ENCODE measurements at regions not wholly inside any gene's neighbourhood (a gene's known extent, or its start where the extent isn't known, plus 50 kb on each side); places are given as distances from the start of the nearest gene placed in this dataset.

DNA sequence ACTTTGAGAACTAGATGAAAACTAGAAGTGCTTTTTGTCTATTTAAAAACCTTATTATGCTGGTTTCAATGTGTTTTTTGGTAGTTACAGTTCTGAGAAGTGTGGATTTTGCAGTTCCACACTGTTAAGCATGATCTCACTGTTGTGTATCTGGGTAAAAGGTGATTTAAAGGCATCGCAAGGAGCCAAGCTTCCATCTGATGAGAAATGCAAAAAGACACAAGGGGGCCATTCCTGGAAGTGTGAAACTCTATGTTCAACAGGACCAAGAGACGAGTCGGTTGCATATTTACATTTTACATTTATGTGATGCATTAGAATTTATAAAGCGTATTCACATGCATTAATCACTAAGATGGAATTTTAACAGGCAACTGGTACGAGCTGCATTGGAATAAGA, 490.8 kb downstream of the NPIPA7 start:
- no peaks in the 10 kb centered on the region for H3K36me3 ChIP-seq
- no peaks in the 10 kb centered on the region for H3K27me3 ChIP-seq
- H3K9me3 ChIP-seq = no peaks in the 10 kb centered on the region
- no peak for TF ChIP-seq CTCF (IDR thresholded peaks at IDR 0.05)
- TF ChIP-seq POLR2A (IDR thresholded peaks at IDR 0.05) = no peak
- no peak overlapping the region for H3K27ac ChIP-seq
- no peak overlapping the region for H3K4me3 ChIP-seq
- no peak for DNase-seq
- no peaks in the 10 kb centered on the region for H3K4me1 ChIP-seq

DNA sequence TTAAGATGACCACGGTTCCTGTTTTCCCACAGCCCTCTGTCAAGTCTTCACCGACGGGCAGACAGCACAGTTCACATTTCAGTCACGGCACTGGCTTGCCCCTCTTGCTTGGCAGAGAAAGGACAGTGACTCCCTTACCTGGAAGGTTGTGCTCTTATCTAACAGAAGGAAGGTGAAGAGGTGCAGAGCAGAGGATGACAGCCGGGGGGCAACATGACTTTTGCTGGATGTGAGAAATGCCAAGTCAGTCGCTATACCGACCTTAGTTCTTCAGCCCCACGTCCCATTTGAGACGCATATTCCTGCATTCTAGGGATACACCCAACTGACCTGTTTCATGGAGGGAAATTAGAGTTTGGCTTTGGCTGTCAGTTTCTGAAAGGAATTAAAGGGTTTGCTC, 492.3 kb downstream of the NPIPA7 start:
- H3K27me3 ChIP-seq = no peaks in the 10 kb centered on the region

DNA sequence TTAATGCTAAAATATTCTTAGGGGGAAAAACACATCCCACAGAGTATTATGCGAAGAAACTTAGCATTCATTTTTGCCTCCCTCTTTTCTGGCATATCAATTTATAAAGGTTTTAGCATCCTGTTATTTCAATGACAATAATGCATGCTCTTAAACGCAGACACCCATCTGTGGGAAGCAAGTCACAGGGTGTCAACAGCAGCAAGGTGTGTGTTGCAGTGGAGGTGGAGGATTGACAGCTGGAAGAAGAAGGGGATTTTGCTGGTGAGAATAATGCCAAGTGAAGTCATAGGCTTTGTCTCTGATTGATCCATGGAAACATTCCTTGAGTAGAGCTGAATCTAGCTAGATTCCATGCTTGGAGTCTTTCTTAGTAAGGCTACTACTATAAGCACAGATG, 498.1 kb downstream of the NPIPA7 start:
- TF ChIP-seq CTCF (IDR thresholded peaks at IDR 0.05) (no peak), POLR2A (IDR thresholded peaks at IDR 0.05) (no peak)
- H3K27ac ChIP-seq = no peak overlapping the region
- no peak for DNase-seq
- no peaks in the 10 kb centered on the region for H3K36me3 ChIP-seq
- H3K9me3 ChIP-seq = no peaks in the 10 kb centered on the region
- H3K4me1 ChIP-seq = no peaks in the 10 kb centered on the region
- no peaks in the 10 kb centered on the region for H3K27me3 ChIP-seq
- H3K4me3 ChIP-seq = no peak overlapping the region

More for the DNA sequence above, 492.3 kb downstream of the NPIPA7 start:
- Histone ChIP-seq H3K27ac (no peak overlapping the region), H3K4me3 (no peak overlapping the region), H3K4me1 (no peaks in the 10 kb centered on the region), H3K36me3 (no peaks in the 10 kb centered on the region), H3K9me3 (no peaks in the 10 kb centered on the region)
- no peak for DNase-seq
- TF ChIP-seq CTCF (IDR thresholded peaks at IDR 0.05) (no peak), POLR2A (IDR thresholded peaks at IDR 0.05) (no peak)

DNA sequence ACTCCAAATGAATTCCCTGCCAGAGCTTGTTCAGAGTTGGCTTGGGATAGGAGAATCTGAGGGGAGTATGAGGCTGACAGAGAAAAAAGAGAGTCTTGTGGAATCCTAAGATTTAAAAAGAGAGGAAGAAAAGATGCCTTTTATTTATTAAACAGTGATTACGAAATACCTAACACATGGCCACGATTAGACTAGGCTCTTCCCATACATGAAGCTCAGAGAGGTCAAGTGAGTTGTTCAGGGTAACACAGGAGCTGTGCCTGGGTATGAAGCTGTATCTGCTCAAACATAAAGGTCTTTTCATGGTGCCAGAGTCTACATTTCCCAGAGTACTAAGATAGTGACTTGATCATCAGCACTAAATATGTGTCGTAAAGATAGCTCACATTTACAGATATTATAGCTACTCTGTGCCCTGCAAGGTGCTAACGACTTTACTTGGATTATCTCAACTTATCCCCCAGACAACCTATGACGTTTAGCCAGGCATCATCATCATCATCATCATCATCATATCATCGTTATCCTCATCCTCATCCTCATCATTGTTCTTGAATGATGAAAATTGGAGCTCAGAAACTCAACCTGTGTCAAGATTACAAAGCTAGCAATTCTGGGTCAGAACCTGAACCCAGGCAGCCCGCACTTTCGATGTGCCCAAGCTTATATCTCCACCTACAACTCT, 500.8 kb downstream of the NPIPA7 start:
- H3K9me3 ChIP-seq = no peaks in the 10 kb centered on the region
- H3K27ac ChIP-seq = no peak overlapping the region
- no peaks in the 10 kb centered on the region for H3K36me3 ChIP-seq
- no peak for DNase-seq
- TF ChIP-seq POLR2A (IDR thresholded peaks at IDR 0.05) = no peak
- TF ChIP-seq CTCF (IDR thresholded peaks at IDR 0.05) = no peak
- H3K4me1 ChIP-seq = no peaks in the 10 kb centered on the region
- H3K4me3 ChIP-seq = no peak overlapping the region
- H3K27me3 ChIP-seq = no peaks in the 10 kb centered on the region

DNA sequence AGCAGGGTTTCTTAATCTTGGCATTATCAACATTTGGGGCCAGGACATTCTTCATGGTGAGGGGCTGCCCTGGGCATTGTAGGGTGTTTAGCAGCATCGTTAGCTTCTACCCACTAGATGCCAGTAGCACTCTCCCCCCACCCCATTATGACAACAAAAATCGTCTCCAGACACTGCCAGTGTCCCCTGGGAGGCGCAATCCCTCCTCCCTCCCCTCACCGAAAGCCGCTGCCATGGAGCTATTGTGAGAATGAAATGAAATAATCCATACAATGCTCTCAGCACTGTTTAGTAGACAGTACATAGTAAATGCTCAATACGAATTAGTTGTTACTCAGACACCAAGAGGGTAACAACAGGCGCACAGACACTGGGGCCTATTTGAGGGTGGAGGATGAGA, 502.9 kb downstream of the NPIPA7 start:
- H3K27me3 ChIP-seq = no peaks in the 10 kb centered on the region
- H3K27ac ChIP-seq = no peak overlapping the region
- H3K4me3 ChIP-seq = no peak overlapping the region
- H3K36me3 ChIP-seq = no peaks in the 10 kb centered on the region
- no peak for TF ChIP-seq CTCF (IDR thresholded peaks at IDR 0.05)
- no peak for TF ChIP-seq POLR2A (IDR thresholded peaks at IDR 0.05)
- no peak for DNase-seq
- H3K4me1 ChIP-seq = no peaks in the 10 kb centered on the region
- H3K9me3 ChIP-seq = no peaks in the 10 kb centered on the region

DNA sequence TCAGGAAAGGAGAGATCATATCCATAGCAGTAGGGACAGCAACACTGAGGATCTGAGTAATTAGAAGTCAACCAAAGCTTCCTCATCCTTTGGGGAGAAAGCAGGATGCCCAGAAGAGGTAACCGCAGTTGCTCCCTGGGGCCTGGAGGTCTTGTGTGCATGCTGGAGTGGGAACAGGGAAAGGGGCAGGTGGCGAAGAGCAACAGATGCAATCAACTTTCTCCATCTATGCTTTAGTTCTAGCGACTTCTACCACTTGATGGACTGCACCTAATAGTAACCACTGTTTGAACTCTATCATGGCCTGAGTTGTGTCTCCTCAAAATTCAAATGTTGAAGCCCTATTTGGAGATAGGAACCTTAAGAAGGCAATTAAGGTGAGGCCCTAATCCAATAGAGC, 503.8 kb downstream of the NPIPA7 start:
- Histone ChIP-seq H3K9me3 (no peaks in the 10 kb centered on the region), H3K4me1 (no peaks in the 10 kb centered on the region), H3K36me3 (no peaks in the 10 kb centered on the region), H3K27ac (no peak overlapping the region), H3K27me3 (no peaks in the 10 kb centered on the region), H3K4me3 (no peak overlapping the region)
- no peak for DNase-seq
- TF ChIP-seq CTCF (IDR thresholded peaks at IDR 0.05) = no peak
- TF ChIP-seq POLR2A (IDR thresholded peaks at IDR 0.05) = no peak
